HCT116 (cell line): ENCODE measurements at regions not wholly inside any gene's neighbourhood (a gene's known extent, or its start where the extent isn't known, plus 50 kb on each side); places are given as distances from the start of the nearest gene placed in this dataset.

Experiments
- ATAC-seq: fragments of 200-7000 bp; cut with Tn5 transposase; 2 replicates; pipeline ENCODE4 v1.9.1; 2020; ENCODE audit warnings: mild to moderate bottlenecking, moderate library complexity
- BruUV-seq: library from RNA; stranded (reverse); fragments of 400-500 nt; replicated peaks from 2 replicates; lab custom pipeline; 2021; lab: Mats Ljungman, UMichigan
- CTCF ChIA-PET: fragments of 300-600 bp; sonication (Branson Sonifier 250); formaldehyde crosslinking; loops from one replicate; lab custom pipeline; 2021; ENCODE audit warnings: antibody characterized with exemption; lab: Charles Lee
- POLR2A ChIA-PET: fragments of 300-600, 350-600 bp; sonication (Branson Sonifier 250); formaldehyde crosslinking; loops from one replicate; lab custom pipeline; 2021; ENCODE audit warnings: antibody characterized with exemption; lab: Charles Lee
- RAD21 ChIA-PET, 2 experiments: fragments of 300-600 bp; sonication (Branson Sonifier 250); formaldehyde crosslinking; loops; one replicate each; lab custom pipeline; 2023; ENCODE audit warnings: low total read pairs in 2 of 2; ENCODE audit not compliant: uncharacterized antibody in 2 of 2, unreplicated experiment in 2 of 2, low non-redundant PET in 1 of 2; lab: Charles Lee
- DNase-seq: peaks from one replicate; pipeline ENCODE4 v3.0.0-alpha.2; 2010; ENCODE audit warnings: low read depth, low spot score
- H2AFZ ChIP-seq: fragments of 200-600 bp; shearing (Covaris generic), sonication (generic); 2 replicates; pipeline ENCODE4 v1.6.1; 2017; ENCODE audit warnings: low read depth, mixed run types, mixed read lengths, antibody characterized with exemption, low read length; ENCODE audit not compliant: poor library complexity, severe bottlenecking
- H3K27ac ChIP-seq: 2 replicates; pipeline ENCODE4 v1.5.1; 2012; ENCODE audit warnings: low read depth, low read length
- H3K27me3 ChIP-seq: fragments of 200-600 bp; sonication (generic); 2 replicates; pipeline ENCODE4 v1.6.1; 2016; ENCODE audit warnings: mixed run types, low read length, mixed read lengths; ENCODE audit not compliant: insufficient read depth
- H3K36me3 ChIP-seq, 2 experiments: fragments of 200-500 bp in 1 of 2; fragments of 200-600 bp in 1 of 2; sonication (Bioruptor generic) in 1 of 2; sonication (generic) in 1 of 2; 2 replicates each; pipeline versions ENCODE4 v1.5.1 to v1.6.1; 2014 to 2016; ENCODE audit warnings: low read length in 2 of 2, inconsistent platforms in 1 of 2, mixed read lengths in 1 of 2, mixed run types in 1 of 2; ENCODE audit not compliant: insufficient read depth in 2 of 2, control insufficient read depth in 1 of 2
- H3K4me1 ChIP-seq, 2 experiments: fragments of 200-600 bp in 1 of 2; sonication (generic) in 1 of 2; 2 replicates each; pipeline versions ENCODE4 v1.5.1 to v1.6.1; 2012 to 2017; ENCODE audit warnings: low read length in 2 of 2, inconsistent platforms in 1 of 2, mild to moderate bottlenecking in 1 of 2, mixed read lengths in 1 of 2, mixed run types in 1 of 2, moderate library complexity in 1 of 2; ENCODE audit not compliant: insufficient read depth in 2 of 2, control insufficient read depth in 1 of 2
- H3K4me2 ChIP-seq: fragments of 200-600 bp; sonication (generic); 2 replicates; pipeline ENCODE4 v1.6.1; 2017; ENCODE audit warnings: mixed run types, low read length, mixed read lengths
- H3K4me3 ChIP-seq, 2 experiments: fragments of 200-600 bp in 1 of 2; sonication (generic) in 1 of 2; replicated peaks in 1 of 2; 2 replicates each; pipeline ENCODE4 v1.5.1; 2011 to 2016; ENCODE audit warnings: low read length in 2 of 2, control low read depth in 1 of 2, low read depth in 1 of 2, mild to moderate bottlenecking in 1 of 2, mixed read lengths in 1 of 2, mixed run types in 1 of 2
- H3K79me2 ChIP-seq: fragments of 200-600 bp; sonication (generic); 2 replicates; pipeline ENCODE4 v1.6.1; 2017; ENCODE audit warnings: mild to moderate bottlenecking, mixed run types, low read length, moderate library complexity, mixed read lengths; ENCODE audit not compliant: insufficient read depth
- H3K9ac ChIP-seq: fragments of 200-600 bp; sonication (generic); 2 replicates; pipeline ENCODE4 v1.6.1; 2016; ENCODE audit warnings: low read length, mixed read lengths
- H3K9me2 ChIP-seq: fragments of 200-600 bp; sonication (generic), shearing (Covaris generic); 2 replicates; pipeline ENCODE4 v1.6.1; 2017; ENCODE audit warnings: mixed run types, mild to moderate bottlenecking, moderate library complexity; ENCODE audit not compliant: insufficient read depth
- H3K9me3 ChIP-seq, 2 experiments: fragments of 200-500 bp in 1 of 2; fragments of 200-600 bp in 1 of 2; sonication (Bioruptor generic) in 1 of 2; sonication (generic) in 1 of 2; 2 replicates each; pipeline ENCODE4 v1.6.1; 2014 to 2017; ENCODE audit warnings: low read length in 2 of 2, mixed read lengths in 2 of 2, inconsistent platforms in 1 of 2, low read depth in 1 of 2, mild to moderate bottlenecking in 1 of 2, mixed run types in 1 of 2, moderate library complexity in 1 of 2; ENCODE audit not compliant: control insufficient read depth in 1 of 2, insufficient read depth in 1 of 2
- H4K20me1 ChIP-seq: fragments of 200-600 bp; sonication (generic), shearing (Covaris generic); 2 replicates; pipeline ENCODE4 v1.6.1; 2017; ENCODE audit warnings: mixed run types, mild to moderate bottlenecking, moderate library complexity; ENCODE audit not compliant: insufficient read depth
- CBX3 ChIP-seq: IDR thresholded peaks from 2 replicates; pipeline ENCODE4 v1.6.1; 2012; ENCODE audit warnings: low read depth
- CTCF ChIP-seq, 3 experiments: fragments of 200-600 bp in 1 of 3; sonication (generic) in 1 of 3; IDR thresholded peaks in 2 of 3; conservative IDR thresholded peaks in 1 of 3; 2 replicates each; pipeline ENCODE4 v1.5.1; 2012 to 2017; ENCODE audit warnings: low read depth in 2 of 3, low read length in 2 of 3, antibody characterized with exemption in 1 of 3, borderline replicate concordance in 1 of 3, control low read depth in 1 of 3, mild to moderate bottlenecking in 1 of 3, mixed read lengths in 1 of 3, mixed run types in 1 of 3, moderate library complexity in 1 of 3; ENCODE audit not compliant: insufficient read depth in 1 of 3
- EGR1 ChIP-seq: IDR thresholded peaks from 2 replicates; pipeline ENCODE4 v1.6.1; 2012; ENCODE audit warnings: low read depth
- ELF1 ChIP-seq: IDR thresholded peaks from 2 replicates; pipeline ENCODE4 v1.6.1; 2012; ENCODE audit warnings: low read depth, borderline replicate concordance
- EZH2 ChIP-seq: fragments of 200-600 bp; sonication (generic); IDR thresholded peaks from 2 replicates; pipeline ENCODE4 v1.6.1; 2017; ENCODE audit warnings: antibody characterized with exemption, mixed run types
- EZH2phosphoT487 ChIP-seq: fragments of 200-600 bp; IDR thresholded peaks from 2 replicates; pipeline ENCODE4 v1.6.1; 2018; ENCODE audit warnings: antibody characterized with exemption, borderline replicate concordance
- JUND ChIP-seq: IDR thresholded peaks from 2 replicates; pipeline ENCODE4 v1.6.1; 2012
- MAX ChIP-seq: IDR thresholded peaks from 2 replicates; pipeline ENCODE4 v1.6.1; 2012
- POLR2AphosphoS5 ChIP-seq: IDR thresholded peaks from 2 replicates; pipeline ENCODE4 v1.6.1; 2011; ENCODE audit warnings: mild to moderate bottlenecking, low read depth, low read length, moderate library complexity
- RAD21 ChIP-seq: IDR thresholded peaks from 2 replicates; pipeline ENCODE4 v1.6.1; 2012; ENCODE audit warnings: low read depth, mild to moderate bottlenecking
- REST ChIP-seq: IDR thresholded peaks from 2 replicates; pipeline ENCODE4 v1.6.1; 2012; ENCODE audit warnings: low read depth
- SIN3A ChIP-seq: IDR thresholded peaks from 2 replicates; pipeline ENCODE4 v1.6.1; 2012; ENCODE audit warnings: low read depth
- SP1 ChIP-seq: IDR thresholded peaks from 2 replicates; pipeline ENCODE4 v1.6.1; 2012; ENCODE audit warnings: low read depth
- ZNF274 ChIP-seq: fragments of 200-500 bp; sonication (Bioruptor generic); IDR thresholded peaks from 2 replicates; pipeline ENCODE4 v1.6.1; 2014; ENCODE audit warnings: mild to moderate bottlenecking, low read depth, low read length, inconsistent platforms
- intact Hi-C: fragments of 100-400 bp; cut with micrococcal nuclease; formaldehyde crosslinking; loops from 2 replicates; pipeline ENCODE4 v1.10.0; 2022
- TF ChIP-seq, protein P1 (sequence below): IDR thresholded peaks from 2 replicates; pipeline ENCODE4 v1.6.1; 2012

- RAD21 ChIA-PET = no interaction called here
Measured at GRCh38 chr2:78768016-78768415, 257.5 kb upstream of the REG3G start.

More at GRCh38 chr2:78768016-78768415, 257.5 kb upstream of the REG3G start:
- Histone ChIP-seq H3K27me3 (no peaks in the 10 kb centered on the region), H4K20me1 (no peaks in the 10 kb centered on the region), H3K36me3 (no peaks in the 10 kb centered on the region), H2AFZ (no peak overlapping the region), H3K4me1 (no peaks in the 10 kb centered on the region), H3K27ac (no peak overlapping the region), H3K9me2 (no peaks in the 10 kb centered on the region), H3K9ac (no peak overlapping the region), H3K79me2 (no peaks in the 10 kb centered on the region), H3K4me3 (no peak overlapping the region), H3K9me3 (peaks cover 7 to 19% of the 10 kb centered on the region in 2 experiments; a peak in 3 of 4 replicates), H3K4me2 (no peak overlapping the region)
- intact Hi-C loops = no loop called here
- no peak for DNase-seq
- TF ChIP-seq, protein P1, sequence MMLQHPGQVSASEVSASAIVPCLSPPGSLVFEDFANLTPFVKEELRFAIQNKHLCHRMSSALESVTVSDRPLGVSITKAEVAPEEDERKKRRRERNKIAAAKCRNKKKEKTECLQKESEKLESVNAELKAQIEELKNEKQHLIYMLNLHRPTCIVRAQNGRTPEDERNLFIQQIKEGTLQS = no peak
- no peak for TF ChIP-seq SP1
- no peak for TF ChIP-seq EZH2
- no peak for TF ChIP-seq REST
- no peak for TF ChIP-seq ZNF274
- no peak for TF ChIP-seq CTCF (IDR thresholded peaks at IDR 0.05 in 2 of 3, conservative IDR thresholded peaks at IDR 0.05 in 1 of 3; ENCODE audit: borderline replicate concordance in 1 of 3, insufficient read depth in 1 of 3, low read depth in 2 of 3, low read length in 2 of 3)
- TF ChIP-seq ELF1 = no peak
- TF ChIP-seq EGR1 = no peak
- no peak for TF ChIP-seq CBX3
- TF ChIP-seq POLR2AphosphoS5 = no peak
- TF ChIP-seq SIN3A = no peak
- TF ChIP-seq MAX = no peak
- no peak for TF ChIP-seq JUND
- TF ChIP-seq EZH2phosphoT487 = no peak
- TF ChIP-seq RAD21 = no peak
- no peak for ATAC-seq
- BruUV-seq = no TSS peak
- ChIA-PET POLR2A (no interaction called here), CTCF (no interaction called here)
